A549 (cell line): ENCODE measurements at regions not wholly inside any gene's neighbourhood (a gene's known extent, or its start where the extent isn't known, plus 50 kb on each side); places are given as distances from the start of the nearest gene placed in this dataset.

Source experiments
- ATAC-seq, 2 experiments: fragments of 200-7000 bp in 1 of 2; fragments of >200 bp in 1 of 2; cut with Nextera tagmentation in 1 of 2; cut with Tn5 transposase in 1 of 2; 3 replicates each; pipeline versions ENCODE4 v1.8.0 to v1.9.1; 2018 to 2020; ENCODE audit warnings: mild to moderate bottlenecking in 1 of 2, moderate library complexity in 1 of 2
- CTCF ChIA-PET: fragments of 300-600 bp; sonication (Branson Sonifier 250); formaldehyde crosslinking; extraction: SDS; loops from one replicate; lab custom pipeline; 2021; ENCODE audit warnings: antibody characterized with exemption, inconsistent platforms; lab: Yijun Ruan, JAX
- POLR2A ChIA-PET: fragments of 350-600 bp; formaldehyde crosslinking; extraction: SDS; loops from one replicate; lab custom pipeline; 2021; ENCODE audit warnings: antibody characterized with exemption, inconsistent platforms; lab: Yijun Ruan, JAX
- DNase-seq, 2 experiments: peaks; one replicate each; pipeline versions ENCODE4 v3.0.0 to v3.0.0-alpha.2; 2011 to 2016; ENCODE audit warnings: low read depth in 1 of 2, low spot score in 1 of 2
- FAIRE-seq: peaks from 2 replicates; lab custom pipeline; 2011; peaks lifted over from hg19 to GRCh38; lab: Jason Lieb, UNC
- H3K27ac ChIP-seq, 2 experiments: fragments of >200 bp; sonication (Bioruptor Twin); formaldehyde crosslinking; 3 replicates each; pipeline ENCODE4 v1.5.1; 2016 to 2017
- H3K4me1 ChIP-seq: fragments of >200 bp; sonication (Bioruptor Twin); formaldehyde crosslinking; 3 replicates; pipeline ENCODE4 v1.6.1; 2016
- H3K4me2 ChIP-seq: fragments of >200 bp; sonication (Bioruptor Twin); formaldehyde crosslinking; 3 replicates; pipeline ENCODE4 v1.6.1; 2016
- H3K4me3 ChIP-seq: fragments of >200 bp; sonication (Bioruptor Twin); formaldehyde crosslinking; 3 replicates; pipeline ENCODE4 v1.5.1; 2016
- H3K9me3 ChIP-seq: fragments of >200 bp; sonication (Bioruptor Twin); formaldehyde crosslinking; 3 replicates; pipeline ENCODE4 v1.6.1; 2016
- CBX2 ChIP-seq: fragments of 200-600 bp; sonication (generic); IDR thresholded peaks from 2 replicates; pipeline ENCODE4 v1.6.1; 2016; ENCODE audit warnings: low read depth, mild to moderate bottlenecking, borderline replicate concordance
- CHD2 ChIP-seq: fragments of 150-350 bp; IDR thresholded peaks from 2 replicates; pipeline ENCODE4 v1.6.1; 2014; ENCODE audit warnings: low read length; ENCODE audit not compliant: partially characterized antibody
- CHD4 ChIP-seq: fragments of 200-600 bp; sonication (generic); IDR thresholded peaks from 2 replicates; pipeline ENCODE4 v1.6.1; 2016; ENCODE audit warnings: antibody characterized with exemption, mild to moderate bottlenecking, borderline replicate concordance
- EHMT2 ChIP-seq: fragments of 200-600 bp; sonication (generic); IDR thresholded peaks from 2 replicates; pipeline ENCODE4 v1.6.1; 2016; ENCODE audit warnings: antibody characterized with exemption, low read depth, mild to moderate bottlenecking, moderate library complexity
- EP300 ChIP-seq, 2 experiments: fragments of >200 bp; sonication (Bioruptor Twin); formaldehyde crosslinking; IDR thresholded peaks; 2 replicates in 1 of 2; 3 replicates in 1 of 2; pipeline ENCODE4 v1.6.1; 2016 to 2017
- ESRRA ChIP-seq: fragments of 150-350 bp; IDR thresholded peaks from 2 replicates; pipeline ENCODE4 v1.6.1; 2014; ENCODE audit warnings: mild to moderate bottlenecking, low read length, borderline replicate concordance
- FOSB ChIP-seq: fragments of 250-450 bp; sonication (Bioruptor Pico); IDR thresholded peaks from 2 replicates; pipeline ENCODE4 v1.5.0; 2020; ENCODE audit warnings: mild to moderate bottlenecking, moderate library complexity
- FOXS1 ChIP-seq: fragments of 250-450 bp; sonication (Bioruptor Pico); IDR thresholded peaks from 2 replicates; pipeline ENCODE4 v1.5.0; 2020; ENCODE audit warnings: mild to moderate bottlenecking, moderate library complexity
- HDAC2 ChIP-seq: fragments of 200-600 bp; sonication (generic); IDR thresholded peaks from 2 replicates; pipeline ENCODE4 v1.6.1; 2016
- HEYL ChIP-seq: fragments of 250-450 bp; sonication (Bioruptor Pico); IDR thresholded peaks from 2 replicates; pipeline ENCODE4 v1.8.0; 2021; ENCODE audit warnings: mild to moderate bottlenecking, moderate library complexity
- HOXB13 ChIP-seq: fragments of 250-450 bp; sonication (Bioruptor Pico); IDR thresholded peaks from 2 replicates; pipeline ENCODE4 v1.5.0; 2020; ENCODE audit warnings: low read depth, mild to moderate bottlenecking, moderate library complexity
- KDM1A ChIP-seq: fragments of 200-600 bp; sonication (generic); IDR thresholded peaks from 2 replicates; pipeline ENCODE4 v1.6.1; 2016; ENCODE audit warnings: low read depth, mild to moderate bottlenecking
- MAZ ChIP-seq: fragments of 150-350 bp; IDR thresholded peaks from 2 replicates; pipeline ENCODE4 v1.6.1; 2014; ENCODE audit warnings: antibody characterized with exemption, low read depth, low read length, borderline replicate concordance
- NFE2L2 ChIP-seq: fragments of 150-350 bp; conservative IDR thresholded peaks from 2 replicates; pipeline ENCODE4 v1.6.1; 2014; ENCODE audit warnings: low read length
- NPAS2 ChIP-seq: fragments of 250-450 bp; sonication (Bioruptor Pico); IDR thresholded peaks from 2 replicates; pipeline ENCODE4 v1.8.0; 2022; ENCODE audit warnings: mild to moderate bottlenecking, moderate library complexity, borderline replicate concordance
- NR3C1 ChIP-seq: fragments of >200 bp; sonication (Bioruptor Twin); formaldehyde crosslinking; IDR thresholded peaks from 3 replicates; pipeline ENCODE4 v1.6.1; 2017
- RAD21 ChIP-seq, 2 experiments: fragments of >200 bp in 1 of 2; sonication (Bioruptor Twin) in 1 of 2; formaldehyde crosslinking in 1 of 2; IDR thresholded peaks in 1 of 2; conservative IDR thresholded peaks in 1 of 2; 2 replicates in 1 of 2; 3 replicates in 1 of 2; pipeline ENCODE4 v1.6.1; 2012 to 2018; ENCODE audit warnings: inconsistent platforms in 1 of 2
- RARB ChIP-seq: fragments of 250-450 bp; sonication (Bioruptor Pico); IDR thresholded peaks from 2 replicates; pipeline ENCODE4 v1.8.0; 2021; ENCODE audit warnings: mild to moderate bottlenecking, moderate library complexity
- SMC3 ChIP-seq: fragments of >200 bp; sonication (Bioruptor Twin); formaldehyde crosslinking; IDR thresholded peaks from 3 replicates; pipeline ENCODE4 v1.6.1; 2018; ENCODE audit warnings: inconsistent platforms
- TFCP2L1 ChIP-seq: fragments of 250-450 bp; sonication (Bioruptor Pico); IDR thresholded peaks from 2 replicates; pipeline ENCODE4 v1.5.0; 2021; ENCODE audit warnings: mild to moderate bottlenecking
- ZSCAN20 ChIP-seq: fragments of 250-450 bp; sonication (Bioruptor Pico); IDR thresholded peaks from 2 replicates; pipeline ENCODE4 v1.8.0; 2022; ENCODE audit warnings: mild to moderate bottlenecking, moderate library complexity
- whole genome bisulfite sequencing: methylation state at CpG from one replicate; pipeline ENCODE4 v1.1.6; 2017; ENCODE audit errors: missing lambda C conversion rate; 5-methylcytosine and 5-hydroxymethylcytosine counted together
- TF ChIP-seq, protein P1 (sequence below): IDR thresholded peaks from 2 replicates; pipeline ENCODE4 v1.6.1; 2012
- TF ChIP-seq, protein P2 (sequence below): fragments of 250-450 bp; sonication (Bioruptor Pico); IDR thresholded peaks from 2 replicates; pipeline ENCODE4 v1.5.0; 2020; ENCODE audit warnings: low read depth, mild to moderate bottlenecking, moderate library complexity
- TF ChIP-seq, protein P3 (sequence below): IDR thresholded peaks from 2 replicates; pipeline ENCODE4 v1.6.1; 2012; ENCODE audit warnings: low read depth, borderline replicate concordance
- TF ChIP-seq, protein P4 (sequence below): fragments of >200 bp; sonication (Bioruptor Twin); formaldehyde crosslinking; IDR thresholded peaks from 3 replicates; pipeline ENCODE4 v1.5.1; 2016

DNA sequence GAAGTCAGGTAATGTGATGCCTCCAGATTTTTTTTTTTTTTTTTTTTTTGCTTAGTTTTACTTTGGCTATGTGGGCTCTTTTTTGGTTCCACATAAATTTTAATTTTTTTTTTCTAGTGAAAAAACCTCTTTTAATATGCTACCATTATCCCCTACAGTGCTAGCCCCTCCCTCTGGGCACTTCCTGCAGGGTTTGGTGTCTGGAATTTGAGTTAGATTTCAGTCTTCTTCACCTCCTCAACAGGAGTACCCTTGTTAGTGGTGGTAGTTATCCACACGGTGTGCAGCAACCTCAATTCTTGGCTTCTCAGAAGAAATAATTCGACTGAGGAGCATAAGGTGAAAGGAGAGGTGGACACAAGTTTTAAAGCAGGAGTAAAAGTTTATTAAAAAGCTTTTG, 128.8 kb upstream of the SYNCRIP start:
- Histone ChIP-seq H3K9me3 (no peaks in the 10 kb centered on the region), H3K4me3 (no peak overlapping the region), H3K27ac (no peak overlapping the region), H3K4me1 (no peaks in the 10 kb centered on the region), H3K4me2 (no peak overlapping the region)
- FAIRE-seq (no peak), DNase-seq (no peak), ATAC-seq (no peak)
- WGBS = 0% methylated on average over 2 of the region's 2 CpGs
- CTCF ChIA-PET = no interaction called here
- TF ChIP-seq EP300 (IDR thresholded peaks at IDR 0.05) (no peak), KDM1A (no peak), NFE2L2 (no peak), TFCP2L1 (no peak), MAZ (no peak), HDAC2 (no peak), CHD4 (no peak), ZSCAN20 (CRISPR knock-in tag) (no peak), HOXB13 (CRISPR knock-in tag) (no peak), EHMT2 (no peak), RAD21 (conservative IDR thresholded peaks at IDR 0.05 in 1 of 2, IDR thresholded peaks at IDR 0.05 in 1 of 2) (no peak), RARB (CRISPR knock-in tag) (no peak), HEYL (no peak), CHD2 (no peak), CBX2 (no peak), FOSB (CRISPR knock-in tag) (no peak)
- TF ChIP-seq, protein P1, sequence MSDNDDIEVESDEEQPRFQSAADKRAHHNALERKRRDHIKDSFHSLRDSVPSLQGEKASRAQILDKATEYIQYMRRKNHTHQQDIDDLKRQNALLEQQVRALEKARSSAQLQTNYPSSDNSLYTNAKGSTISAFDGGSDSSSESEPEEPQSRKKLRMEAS = no peak
- TF ChIP-seq, protein P2, sequence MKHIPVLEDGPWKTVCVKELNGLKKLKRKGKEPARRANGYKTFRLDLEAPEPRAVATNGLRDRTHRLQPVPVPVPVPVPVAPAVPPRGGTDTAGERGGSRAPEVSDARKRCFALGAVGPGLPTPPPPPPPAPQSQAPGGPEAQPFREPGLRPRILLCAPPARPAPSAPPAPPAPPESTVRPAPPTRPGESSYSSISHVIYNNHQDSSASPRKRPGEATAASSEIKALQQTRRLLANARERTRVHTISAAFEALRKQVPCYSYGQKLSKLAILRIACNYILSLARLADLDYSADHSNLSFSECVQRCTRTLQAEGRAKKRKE (CRISPR knock-in tag) = no peak
- TF ChIP-seq, protein P3, sequence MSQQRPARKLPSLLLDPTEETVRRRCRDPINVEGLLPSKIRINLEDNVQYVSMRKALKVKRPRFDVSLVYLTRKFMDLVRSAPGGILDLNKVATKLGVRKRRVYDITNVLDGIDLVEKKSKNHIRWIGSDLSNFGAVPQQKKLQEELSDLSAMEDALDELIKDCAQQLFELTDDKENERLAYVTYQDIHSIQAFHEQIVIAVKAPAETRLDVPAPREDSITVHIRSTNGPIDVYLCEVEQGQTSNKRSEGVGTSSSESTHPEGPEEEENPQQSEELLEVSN = no peak
- POLR2A ChIA-PET = no interaction called here

DNA sequence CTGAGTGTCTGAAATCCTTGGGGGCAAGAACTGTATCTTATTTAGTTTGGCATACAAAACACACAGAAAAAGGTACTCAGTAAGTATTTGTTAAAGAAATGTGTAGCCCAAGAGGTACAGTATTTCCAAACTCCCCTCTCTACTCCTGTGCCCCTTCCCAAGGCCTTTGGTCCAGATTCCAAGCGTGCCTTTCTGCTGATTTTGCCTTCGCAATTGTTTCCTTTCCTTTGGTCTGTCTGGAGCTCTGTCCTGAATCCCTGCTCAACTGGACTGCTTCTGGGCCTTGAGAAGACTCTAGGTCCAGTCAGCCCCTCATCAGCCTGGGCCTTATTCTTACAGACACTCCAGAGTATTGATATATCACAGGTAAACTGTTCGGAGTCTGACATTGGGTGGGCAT, 122.2 kb upstream of the SYNCRIP start:
- Histone ChIP-seq H3K9me3 (no peaks in the 10 kb centered on the region), H3K4me3 (no peak overlapping the region), H3K4me2 (no peak overlapping the region), H3K4me1 (no peaks in the 10 kb centered on the region), H3K27ac (no peak overlapping the region)
- FAIRE-seq = no peak
- no peak for DNase-seq
- ChIA-PET POLR2A (no interaction called here), CTCF (no interaction called here)
- no peak for ATAC-seq
- 51% methylated on average over 3 of the region's 3 CpGs for WGBS
- no peak for TF ChIP-seq EHMT2

DNA sequence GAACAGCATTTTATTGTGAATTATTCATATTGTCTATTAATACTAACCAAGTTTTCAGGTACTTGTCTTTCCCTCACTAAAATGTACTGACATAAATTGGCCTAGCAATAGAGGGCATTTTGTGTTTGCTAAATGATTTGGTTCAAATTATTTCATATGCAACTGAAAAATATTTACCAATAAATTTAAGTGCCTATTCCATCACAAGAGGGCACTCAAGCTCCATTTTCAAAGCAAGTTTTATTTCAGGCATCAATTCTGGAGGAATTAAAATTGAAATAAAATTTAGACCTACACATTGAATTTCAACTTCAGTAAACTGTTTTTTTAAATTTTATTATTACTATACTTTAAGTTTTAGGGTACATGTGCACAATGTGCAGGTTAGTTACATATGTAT, 114.3 kb upstream of the SYNCRIP start:
- no peak for FAIRE-seq
- TF ChIP-seq NPAS2 (CRISPR knock-in tag) (no peak), MAZ (no peak), ESRRA (no peak), RAD21 (conservative IDR thresholded peaks at IDR 0.05 in 1 of 2, IDR thresholded peaks at IDR 0.05 in 1 of 2) (peak; percentile 64 to 65), SMC3 (0 out of 3 replicates have a peak, but pooled peaks have one; percentile 31), EP300 (IDR thresholded peaks at IDR 0.05) (no peak), NR3C1 (no peak), FOXS1 (no peak), HDAC2 (no peak)
- TF ChIP-seq, protein P3 = no peak
- TF ChIP-seq, protein P4, sequence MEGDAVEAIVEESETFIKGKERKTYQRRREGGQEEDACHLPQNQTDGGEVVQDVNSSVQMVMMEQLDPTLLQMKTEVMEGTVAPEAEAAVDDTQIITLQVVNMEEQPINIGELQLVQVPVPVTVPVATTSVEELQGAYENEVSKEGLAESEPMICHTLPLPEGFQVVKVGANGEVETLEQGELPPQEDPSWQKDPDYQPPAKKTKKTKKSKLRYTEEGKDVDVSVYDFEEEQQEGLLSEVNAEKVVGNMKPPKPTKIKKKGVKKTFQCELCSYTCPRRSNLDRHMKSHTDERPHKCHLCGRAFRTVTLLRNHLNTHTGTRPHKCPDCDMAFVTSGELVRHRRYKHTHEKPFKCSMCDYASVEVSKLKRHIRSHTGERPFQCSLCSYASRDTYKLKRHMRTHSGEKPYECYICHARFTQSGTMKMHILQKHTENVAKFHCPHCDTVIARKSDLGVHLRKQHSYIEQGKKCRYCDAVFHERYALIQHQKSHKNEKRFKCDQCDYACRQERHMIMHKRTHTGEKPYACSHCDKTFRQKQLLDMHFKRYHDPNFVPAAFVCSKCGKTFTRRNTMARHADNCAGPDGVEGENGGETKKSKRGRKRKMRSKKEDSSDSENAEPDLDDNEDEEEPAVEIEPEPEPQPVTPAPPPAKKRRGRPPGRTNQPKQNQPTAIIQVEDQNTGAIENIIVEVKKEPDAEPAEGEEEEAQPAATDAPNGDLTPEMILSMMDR = peak; percentile 48
- CTCF ChIA-PET = no interaction called here
- POLR2A ChIA-PET = no interaction called here
- Histone ChIP-seq H3K27ac (no peak overlapping the region), H3K4me2 (no peak overlapping the region), H3K4me3 (no peak overlapping the region), H3K4me1 (no peaks in the 10 kb centered on the region), H3K9me3 (no peaks in the 10 kb centered on the region)
- ATAC-seq = no peak
- DNase-seq = peak; percentile 3 to 23
